ENCODE measurements at regions not wholly inside any gene's neighbourhood (a gene's known extent, or its start where the extent isn't known, plus 50 kb on each side); places are given as distances from the start of the nearest gene placed in this dataset.

GRCh38 chr2:124993809-124994208, 968.7 kb downstream of the CNTNAP5 start:
- TF ChIP-seq CTCF (IDR thresholded peaks at IDR 0.05; ENCODE audit: low read depth, low read length, missing input control) (no peak), HNF4A (conservative IDR thresholded peaks at IDR 0.05) (no peak), ZBTB33 (IDR thresholded peaks at IDR 0.05) (no peak), REST (IDR thresholded peaks at IDR 0.05) (no peak), TAF1 (conservative IDR thresholded peaks at IDR 0.05) (no peak), MAX (IDR thresholded peaks at IDR 0.05) (no peak), SP1 (IDR thresholded peaks at IDR 0.05) (no peak)
